ENCODE measurements at regions not wholly inside any gene's neighbourhood (a gene's known extent, or its start where the extent isn't known, plus 50 kb on each side); places are given as distances from the start of the nearest gene placed in this dataset.

DNA sequence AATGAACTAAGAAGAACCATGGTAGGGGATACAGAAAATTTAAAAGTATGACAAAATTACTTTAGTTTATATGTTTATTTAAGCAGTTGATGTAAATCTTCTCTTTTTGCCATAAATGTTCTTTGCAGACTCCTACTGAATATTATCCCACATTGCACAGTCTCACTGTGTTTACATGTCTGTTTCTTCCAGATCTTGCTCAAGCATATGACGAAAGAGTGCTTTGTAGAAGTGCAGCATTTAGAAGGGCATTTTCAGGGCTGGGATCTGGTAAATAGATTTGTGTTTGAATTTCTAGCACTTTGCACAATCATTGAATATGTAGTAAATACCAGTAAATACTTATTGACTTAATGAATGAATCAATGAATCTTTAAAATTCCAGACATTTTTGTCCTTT lies 152.0 kb upstream of the EPHA7 start:
- no peak overlapping the region for H3K4me3 ChIP-seq (ENCODE audit: low read depth, low read length)
- H3K36me3 ChIP-seq (ENCODE audit: control insufficient read depth, insufficient read depth, low read length) = no peaks in the 10 kb centered on the region
- H3K27me3 ChIP-seq (ENCODE audit: control insufficient read depth, insufficient read depth, low read length) = no peaks in the 10 kb centered on the region
- TF ChIP-seq, protein P1, sequence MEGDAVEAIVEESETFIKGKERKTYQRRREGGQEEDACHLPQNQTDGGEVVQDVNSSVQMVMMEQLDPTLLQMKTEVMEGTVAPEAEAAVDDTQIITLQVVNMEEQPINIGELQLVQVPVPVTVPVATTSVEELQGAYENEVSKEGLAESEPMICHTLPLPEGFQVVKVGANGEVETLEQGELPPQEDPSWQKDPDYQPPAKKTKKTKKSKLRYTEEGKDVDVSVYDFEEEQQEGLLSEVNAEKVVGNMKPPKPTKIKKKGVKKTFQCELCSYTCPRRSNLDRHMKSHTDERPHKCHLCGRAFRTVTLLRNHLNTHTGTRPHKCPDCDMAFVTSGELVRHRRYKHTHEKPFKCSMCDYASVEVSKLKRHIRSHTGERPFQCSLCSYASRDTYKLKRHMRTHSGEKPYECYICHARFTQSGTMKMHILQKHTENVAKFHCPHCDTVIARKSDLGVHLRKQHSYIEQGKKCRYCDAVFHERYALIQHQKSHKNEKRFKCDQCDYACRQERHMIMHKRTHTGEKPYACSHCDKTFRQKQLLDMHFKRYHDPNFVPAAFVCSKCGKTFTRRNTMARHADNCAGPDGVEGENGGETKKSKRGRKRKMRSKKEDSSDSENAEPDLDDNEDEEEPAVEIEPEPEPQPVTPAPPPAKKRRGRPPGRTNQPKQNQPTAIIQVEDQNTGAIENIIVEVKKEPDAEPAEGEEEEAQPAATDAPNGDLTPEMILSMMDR (IDR thresholded peaks at IDR 0.05; ENCODE audit: insufficient read depth, low read length, poor library complexity, severe bottlenecking) = no peak
- DNase-seq (ENCODE audit: low read depth) = no peak

DNA sequence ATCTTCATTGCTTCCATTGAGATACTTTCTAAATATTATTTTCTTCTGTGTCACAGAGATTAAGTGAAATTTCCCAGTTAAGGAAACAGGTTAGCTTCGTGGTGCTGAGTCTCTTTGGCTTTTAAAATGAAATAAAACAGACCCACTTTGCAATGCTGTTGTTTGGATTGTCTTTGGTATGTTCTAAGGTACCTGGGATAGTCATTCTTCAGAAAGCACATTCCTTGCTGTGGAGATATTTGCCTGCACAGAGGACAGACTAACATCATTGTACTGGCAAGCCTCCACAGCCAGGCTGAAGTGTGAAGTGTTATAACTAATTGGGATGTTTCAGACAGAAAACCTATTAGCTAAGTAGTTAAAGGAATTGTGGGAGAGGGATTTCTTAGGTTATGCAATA lies 148.8 kb upstream of the EPHA7 start:
- no peaks in the 10 kb centered on the region for H3K36me3 ChIP-seq (ENCODE audit: control insufficient read depth, insufficient read depth, low read length)
- H3K4me3 ChIP-seq (ENCODE audit: low read depth, low read length) = no peak overlapping the region
- no peak for DNase-seq (ENCODE audit: low read depth)
- H3K27me3 ChIP-seq (ENCODE audit: control insufficient read depth, insufficient read depth, low read length) = no peaks in the 10 kb centered on the region
- TF ChIP-seq, protein P1 (IDR thresholded peaks at IDR 0.05; ENCODE audit: insufficient read depth, low read length, poor library complexity, severe bottlenecking) = no peak

DNA sequence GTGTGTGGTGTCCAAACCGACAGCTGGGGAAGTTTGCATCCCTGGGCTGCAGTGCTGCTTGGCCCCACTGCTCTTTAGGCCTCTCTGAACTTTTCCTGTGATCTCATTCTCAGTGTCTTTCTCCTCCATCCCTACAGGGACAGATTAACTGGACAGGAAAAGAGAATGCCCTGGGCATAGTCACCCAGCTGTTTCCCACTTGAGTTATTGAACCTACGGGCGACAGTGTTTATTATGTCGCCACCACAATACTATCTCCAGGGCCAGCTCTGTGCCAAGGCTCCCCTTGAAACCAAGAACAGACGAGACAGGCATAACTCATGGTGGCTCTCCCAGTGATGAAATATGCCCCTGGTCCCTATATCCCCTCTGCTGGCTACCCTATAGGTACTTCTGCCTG lies 147.8 kb upstream of the EPHA7 start:
- DNase-seq (ENCODE audit: low read depth) = no peak
- TF ChIP-seq, protein P1 (IDR thresholded peaks at IDR 0.05; ENCODE audit: insufficient read depth, low read length, poor library complexity, severe bottlenecking) = no peak
- H3K27me3 ChIP-seq (ENCODE audit: control insufficient read depth, insufficient read depth, low read length) = no peaks in the 10 kb centered on the region
- no peak overlapping the region for H3K4me3 ChIP-seq (ENCODE audit: low read depth, low read length)
- H3K36me3 ChIP-seq (ENCODE audit: control insufficient read depth, insufficient read depth, low read length) = no peaks in the 10 kb centered on the region

DNA sequence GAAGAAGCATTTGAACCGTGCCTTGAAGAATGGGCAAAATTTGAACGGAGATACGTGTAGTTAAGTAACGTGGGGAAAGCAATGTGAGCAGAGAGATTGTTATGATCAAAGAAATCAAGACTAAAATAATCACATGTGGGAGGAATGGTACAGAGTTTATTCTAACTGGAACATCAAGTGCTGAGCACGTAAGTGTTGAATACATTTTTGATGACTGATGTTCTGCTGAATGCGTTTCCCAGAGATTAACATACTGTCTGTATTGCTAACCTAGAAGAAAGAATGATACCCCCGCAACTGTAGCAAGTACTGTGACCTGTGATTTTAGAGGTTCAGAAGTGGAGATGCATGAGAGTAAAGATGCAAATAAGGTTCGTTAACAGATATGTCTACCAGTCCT lies 146.9 kb upstream of the EPHA7 start:
- Histone ChIP-seq H3K27me3 (ENCODE audit: control insufficient read depth, insufficient read depth, low read length) (no peaks in the 10 kb centered on the region), H3K4me3 (ENCODE audit: low read depth, low read length) (no peak overlapping the region), H3K36me3 (ENCODE audit: control insufficient read depth, insufficient read depth, low read length) (no peaks in the 10 kb centered on the region)
- TF ChIP-seq, protein P1 (IDR thresholded peaks at IDR 0.05; ENCODE audit: insufficient read depth, low read length, poor library complexity, severe bottlenecking) = no peak
- no peak for DNase-seq (ENCODE audit: low read depth)

DNA sequence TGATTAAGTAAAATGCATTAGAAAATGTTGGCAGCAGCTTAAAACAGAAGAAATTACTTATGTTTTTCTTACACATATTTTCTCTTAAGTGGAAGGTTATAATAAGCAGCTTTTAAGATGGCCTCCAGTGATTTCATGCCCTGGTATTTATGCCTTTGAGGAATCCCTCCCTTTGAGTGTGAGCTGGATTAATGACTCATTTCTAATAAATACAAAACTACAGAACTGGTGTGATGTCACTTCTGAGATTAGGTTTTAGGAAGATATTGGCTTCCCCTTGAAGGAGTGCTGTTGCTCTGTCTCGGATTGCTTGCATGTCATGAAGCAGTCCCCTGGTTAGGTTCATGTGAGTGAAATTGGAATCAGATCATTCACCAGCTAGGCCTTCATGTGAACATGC lies 143.2 kb upstream of the EPHA7 start:
- H3K27me3 ChIP-seq (ENCODE audit: control insufficient read depth, insufficient read depth, low read length) = no peaks in the 10 kb centered on the region
- no peak for DNase-seq (ENCODE audit: low read depth)
- TF ChIP-seq, protein P1 (IDR thresholded peaks at IDR 0.05; ENCODE audit: insufficient read depth, low read length, poor library complexity, severe bottlenecking) = no peak
- no peaks in the 10 kb centered on the region for H3K36me3 ChIP-seq (ENCODE audit: control insufficient read depth, insufficient read depth, low read length)
- no peak overlapping the region for H3K4me3 ChIP-seq (ENCODE audit: low read depth, low read length)

DNA sequence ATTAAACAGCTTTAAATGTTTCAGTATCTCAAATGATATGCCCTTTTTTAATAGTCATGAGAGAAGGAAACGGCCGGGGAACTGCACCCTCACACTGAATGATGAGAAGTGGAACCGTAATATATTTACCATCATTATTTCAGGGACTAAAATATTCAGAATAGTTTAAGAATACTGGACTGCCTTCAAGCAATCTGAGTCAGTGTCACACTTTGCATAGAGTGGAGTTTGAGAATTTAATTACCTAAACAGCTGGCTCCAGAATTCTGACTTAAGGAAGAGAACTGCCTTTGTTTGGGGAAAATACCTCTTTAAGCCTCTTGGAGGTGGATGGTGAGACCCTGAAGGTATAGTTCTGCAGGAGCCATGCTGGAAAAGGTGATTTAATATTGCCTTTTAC lies 135.9 kb upstream of the EPHA7 start:
- Histone ChIP-seq H3K36me3 (ENCODE audit: control insufficient read depth, insufficient read depth, low read length) (no peaks in the 10 kb centered on the region), H3K4me3 (ENCODE audit: low read depth, low read length) (no peak overlapping the region), H3K27me3 (ENCODE audit: control insufficient read depth, insufficient read depth, low read length) (no peaks in the 10 kb centered on the region)
- no peak for DNase-seq (ENCODE audit: low read depth)
- TF ChIP-seq, protein P1 (IDR thresholded peaks at IDR 0.05; ENCODE audit: insufficient read depth, low read length, poor library complexity, severe bottlenecking) = no peak

All from kidney epithelial cell (primary cell).